HCT116 (cell line): ENCODE measurements at regions not wholly inside any gene's neighbourhood (a gene's known extent, or its start where the extent isn't known, plus 50 kb on each side); places are given as distances from the start of the nearest gene placed in this dataset.

Experiments used
- ATAC-seq: fragments of 200-7000 bp; cut with Tn5 transposase; 2 replicates; pipeline ENCODE4 v1.9.1; 2020; ENCODE audit warnings: mild to moderate bottlenecking, moderate library complexity
- BruUV-seq: library from RNA; stranded (reverse); fragments of 400-500 nt; replicated peaks from 2 replicates; lab custom pipeline; 2021; lab: Mats Ljungman, UMichigan
- CTCF ChIA-PET: fragments of 300-600 bp; sonication (Branson Sonifier 250); formaldehyde crosslinking; loops from one replicate; lab custom pipeline; 2021; ENCODE audit warnings: antibody characterized with exemption; lab: Charles Lee
- POLR2A ChIA-PET: fragments of 300-600, 350-600 bp; sonication (Branson Sonifier 250); formaldehyde crosslinking; loops from one replicate; lab custom pipeline; 2021; ENCODE audit warnings: antibody characterized with exemption; lab: Charles Lee
- RAD21 ChIA-PET, 2 experiments: fragments of 300-600 bp; sonication (Branson Sonifier 250); formaldehyde crosslinking; loops; one replicate each; lab custom pipeline; 2023; ENCODE audit warnings: low total read pairs in 2 of 2; ENCODE audit not compliant: uncharacterized antibody in 2 of 2, unreplicated experiment in 2 of 2, low non-redundant PET in 1 of 2; lab: Charles Lee
- DNase-seq: peaks from one replicate; pipeline ENCODE4 v3.0.0-alpha.2; 2010; ENCODE audit warnings: low read depth, low spot score
- H2AFZ ChIP-seq: fragments of 200-600 bp; shearing (Covaris generic), sonication (generic); 2 replicates; pipeline ENCODE4 v1.6.1; 2017; ENCODE audit warnings: low read depth, mixed run types, mixed read lengths, antibody characterized with exemption, low read length; ENCODE audit not compliant: poor library complexity, severe bottlenecking
- H3K27ac ChIP-seq: 2 replicates; pipeline ENCODE4 v1.5.1; 2012; ENCODE audit warnings: low read depth, low read length
- H3K27me3 ChIP-seq: fragments of 200-600 bp; sonication (generic); 2 replicates; pipeline ENCODE4 v1.6.1; 2016; ENCODE audit warnings: mixed run types, low read length, mixed read lengths; ENCODE audit not compliant: insufficient read depth
- H3K36me3 ChIP-seq, 2 experiments: fragments of 200-500 bp in 1 of 2; fragments of 200-600 bp in 1 of 2; sonication (Bioruptor generic) in 1 of 2; sonication (generic) in 1 of 2; 2 replicates each; pipeline versions ENCODE4 v1.5.1 to v1.6.1; 2014 to 2016; ENCODE audit warnings: low read length in 2 of 2, inconsistent platforms in 1 of 2, mixed read lengths in 1 of 2, mixed run types in 1 of 2; ENCODE audit not compliant: insufficient read depth in 2 of 2, control insufficient read depth in 1 of 2
- H3K4me1 ChIP-seq, 2 experiments: fragments of 200-600 bp in 1 of 2; sonication (generic) in 1 of 2; 2 replicates each; pipeline versions ENCODE4 v1.5.1 to v1.6.1; 2012 to 2017; ENCODE audit warnings: low read length in 2 of 2, inconsistent platforms in 1 of 2, mild to moderate bottlenecking in 1 of 2, mixed read lengths in 1 of 2, mixed run types in 1 of 2, moderate library complexity in 1 of 2; ENCODE audit not compliant: insufficient read depth in 2 of 2, control insufficient read depth in 1 of 2
- H3K4me2 ChIP-seq: fragments of 200-600 bp; sonication (generic); 2 replicates; pipeline ENCODE4 v1.6.1; 2017; ENCODE audit warnings: mixed run types, low read length, mixed read lengths
- H3K4me3 ChIP-seq, 2 experiments: fragments of 200-600 bp in 1 of 2; sonication (generic) in 1 of 2; replicated peaks in 1 of 2; 2 replicates each; pipeline ENCODE4 v1.5.1; 2011 to 2016; ENCODE audit warnings: low read length in 2 of 2, control low read depth in 1 of 2, low read depth in 1 of 2, mild to moderate bottlenecking in 1 of 2, mixed read lengths in 1 of 2, mixed run types in 1 of 2
- H3K79me2 ChIP-seq: fragments of 200-600 bp; sonication (generic); 2 replicates; pipeline ENCODE4 v1.6.1; 2017; ENCODE audit warnings: mild to moderate bottlenecking, mixed run types, low read length, moderate library complexity, mixed read lengths; ENCODE audit not compliant: insufficient read depth
- H3K9ac ChIP-seq: fragments of 200-600 bp; sonication (generic); 2 replicates; pipeline ENCODE4 v1.6.1; 2016; ENCODE audit warnings: low read length, mixed read lengths
- H3K9me2 ChIP-seq: fragments of 200-600 bp; sonication (generic), shearing (Covaris generic); 2 replicates; pipeline ENCODE4 v1.6.1; 2017; ENCODE audit warnings: mixed run types, mild to moderate bottlenecking, moderate library complexity; ENCODE audit not compliant: insufficient read depth
- H3K9me3 ChIP-seq, 2 experiments: fragments of 200-500 bp in 1 of 2; fragments of 200-600 bp in 1 of 2; sonication (Bioruptor generic) in 1 of 2; sonication (generic) in 1 of 2; 2 replicates each; pipeline ENCODE4 v1.6.1; 2014 to 2017; ENCODE audit warnings: low read length in 2 of 2, mixed read lengths in 2 of 2, inconsistent platforms in 1 of 2, low read depth in 1 of 2, mild to moderate bottlenecking in 1 of 2, mixed run types in 1 of 2, moderate library complexity in 1 of 2; ENCODE audit not compliant: control insufficient read depth in 1 of 2, insufficient read depth in 1 of 2
- H4K20me1 ChIP-seq: fragments of 200-600 bp; sonication (generic), shearing (Covaris generic); 2 replicates; pipeline ENCODE4 v1.6.1; 2017; ENCODE audit warnings: mixed run types, mild to moderate bottlenecking, moderate library complexity; ENCODE audit not compliant: insufficient read depth
- ATF3 ChIP-seq: IDR thresholded peaks from 2 replicates; pipeline ENCODE4 v1.6.1; 2012
- CBX3 ChIP-seq: IDR thresholded peaks from 2 replicates; pipeline ENCODE4 v1.6.1; 2012; ENCODE audit warnings: low read depth
- CEBPB ChIP-seq: IDR thresholded peaks from 2 replicates; pipeline ENCODE4 v1.6.1; 2012; ENCODE audit warnings: low read depth
- CTCF ChIP-seq, 3 experiments: fragments of 200-600 bp in 1 of 3; sonication (generic) in 1 of 3; IDR thresholded peaks in 2 of 3; conservative IDR thresholded peaks in 1 of 3; 2 replicates each; pipeline ENCODE4 v1.5.1; 2012 to 2017; ENCODE audit warnings: low read depth in 2 of 3, low read length in 2 of 3, antibody characterized with exemption in 1 of 3, borderline replicate concordance in 1 of 3, control low read depth in 1 of 3, mild to moderate bottlenecking in 1 of 3, mixed read lengths in 1 of 3, mixed run types in 1 of 3, moderate library complexity in 1 of 3; ENCODE audit not compliant: insufficient read depth in 1 of 3
- EGR1 ChIP-seq: IDR thresholded peaks from 2 replicates; pipeline ENCODE4 v1.6.1; 2012; ENCODE audit warnings: low read depth
- ELF1 ChIP-seq: IDR thresholded peaks from 2 replicates; pipeline ENCODE4 v1.6.1; 2012; ENCODE audit warnings: low read depth, borderline replicate concordance
- EZH2 ChIP-seq: fragments of 200-600 bp; sonication (generic); IDR thresholded peaks from 2 replicates; pipeline ENCODE4 v1.6.1; 2017; ENCODE audit warnings: antibody characterized with exemption, mixed run types
- EZH2phosphoT487 ChIP-seq: fragments of 200-600 bp; IDR thresholded peaks from 2 replicates; pipeline ENCODE4 v1.6.1; 2018; ENCODE audit warnings: antibody characterized with exemption, borderline replicate concordance
- JUND ChIP-seq: IDR thresholded peaks from 2 replicates; pipeline ENCODE4 v1.6.1; 2012
- POLR2A ChIP-seq: IDR thresholded peaks from 2 replicates; pipeline ENCODE4 v1.7.0; 2011; ENCODE audit warnings: borderline replicate concordance; ENCODE audit not compliant: insufficient read depth, insufficient read length; ENCODE audit errors: extremely low read depth
- RAD21 ChIP-seq: IDR thresholded peaks from 2 replicates; pipeline ENCODE4 v1.6.1; 2012; ENCODE audit warnings: low read depth, mild to moderate bottlenecking
- SP1 ChIP-seq: IDR thresholded peaks from 2 replicates; pipeline ENCODE4 v1.6.1; 2012; ENCODE audit warnings: low read depth
- ZBTB33 ChIP-seq: IDR thresholded peaks from 2 replicates; pipeline ENCODE4 v1.6.1; 2011; ENCODE audit warnings: mild to moderate bottlenecking, low read length, moderate library complexity; ENCODE audit not compliant: insufficient replicate concordance; ENCODE audit errors: extremely low read depth
- ZFX ChIP-seq: fragments of 450-650 bp; IDR thresholded peaks from 2 replicates; pipeline ENCODE4 v1.6.1; 2017
- ZNF274 ChIP-seq: fragments of 200-500 bp; sonication (Bioruptor generic); IDR thresholded peaks from 2 replicates; pipeline ENCODE4 v1.6.1; 2014; ENCODE audit warnings: mild to moderate bottlenecking, low read depth, low read length, inconsistent platforms
- intact Hi-C: fragments of 100-400 bp; cut with micrococcal nuclease; formaldehyde crosslinking; loops from 2 replicates; pipeline ENCODE4 v1.10.0; 2022

GRCh38 chr10:29859521-29860130 lies 199.8 kb downstream of the JCAD start:
- ChIA-PET RAD21 (no interaction called here), POLR2A (no interaction called here), CTCF (no interaction called here)
- Histone ChIP-seq H3K79me2 (no peaks in the 10 kb centered on the region), H2AFZ (no peak overlapping the region), H3K27me3 (no peaks in the 10 kb centered on the region), H3K4me2 (no peak overlapping the region), H3K9me2 (no peaks in the 10 kb centered on the region), H3K4me3 (no peak overlapping the region), H3K9me3 (no peaks in the 10 kb centered on the region), H3K9ac (no peak overlapping the region), H3K36me3 (no peaks in the 10 kb centered on the region), H3K27ac (no peak overlapping the region), H3K4me1 (peaks cover 6 to 34% of the 10 kb centered on the region in 2 experiments; a peak in 3 of 4 replicates), H4K20me1 (no peaks in the 10 kb centered on the region)
- ATAC-seq (no peak), DNase-seq (no peak)
- no TSS peak for BruUV-seq
- TF ChIP-seq RAD21 (no peak), CTCF (IDR thresholded peaks at IDR 0.05 in 2 of 3, conservative IDR thresholded peaks at IDR 0.05 in 1 of 3; ENCODE audit: borderline replicate concordance in 1 of 3, insufficient read depth in 1 of 3, low read depth in 2 of 3, low read length in 2 of 3) (no peak), ZFX (no peak), ATF3 (no peak), CBX3 (no peak), JUND (no peak), ELF1 (no peak), POLR2A (no peak), EGR1 (no peak), SP1 (no peak), ZBTB33 (no peak), CEBPB (no peak), ZNF274 (no peak), EZH2 (no peak), EZH2phosphoT487 (no peak)
- intact Hi-C loops: loop anchor here (2.0 to 5.0 kb wide), 2 partner anchors 125 to 267 kb away; no protein-coding TSS in a partner anchor
